GM19240 (cell line): ENCODE measurements at regions not wholly inside any gene's neighbourhood (a gene's known extent, or its start where the extent isn't known, plus 50 kb on each side); places are given as distances from the start of the nearest gene placed in this dataset.

ENCODE experiments used
- DNase-seq: peaks from one replicate; pipeline ENCODE4 v3.0.0; 2011; ENCODE audit warnings: low spot score; ENCODE audit not compliant: insufficient read length

GRCh38 chr2:184523732-184524131, 74.6 kb upstream of the ZNF804A start:
- DNase-seq = no peak

GRCh38 chr2:184524551-184525382, 73.6 kb upstream of the ZNF804A start:
- DNase-seq = no peak

- DNase-seq = no peak
Measured at GRCh38 chr2:184527058-184527457, 71.3 kb upstream of the ZNF804A start.

GRCh38 chr2:184528119-184528518, 70.2 kb upstream of the ZNF804A start:
- no peak for DNase-seq

- no peak for DNase-seq
Measured at GRCh38 chr2:184530239-184530638, 68.1 kb upstream of the ZNF804A start.

GRCh38 chr2:184530959-184531358, 67.4 kb upstream of the ZNF804A start:
- DNase-seq = no peak

GRCh38 chr2:184532551-184532950, 65.8 kb upstream of the ZNF804A start:
- DNase-seq = no peak

GRCh38 chr2:184534986-184535385, 63.3 kb upstream of the ZNF804A start:
- no peak for DNase-seq

- DNase-seq = no peak
Measured at GRCh38 chr2:184540246-184540789, 58.0 kb upstream of the ZNF804A start.

- no peak for DNase-seq
Measured at GRCh38 chr2:184541591-184541990, 56.7 kb upstream of the ZNF804A start.

GRCh38 chr2:184543832-184544231, 54.5 kb upstream of the ZNF804A start:
- no peak for DNase-seq
